HG03103 (cell line): ENCODE measurements at regions not wholly inside any gene's neighbourhood (a gene's known extent, or its start where the extent isn't known, plus 50 kb on each side); places are given as distances from the start of the nearest gene placed in this dataset.
"Not testable (repeated sequence)": the region's sequence is repeated elsewhere in the genome, so short reads cannot be mapped to it uniquely, and the experiment has no call there.

ENCODE experiments used
- ATAC-seq: cut with Tn5 transposase; IDR thresholded peaks from one replicate; pipeline ENCODE4 v1.9.1; 2021; ENCODE audit warnings: low read depth; ENCODE audit not compliant: unreplicated experiment

DNA sequence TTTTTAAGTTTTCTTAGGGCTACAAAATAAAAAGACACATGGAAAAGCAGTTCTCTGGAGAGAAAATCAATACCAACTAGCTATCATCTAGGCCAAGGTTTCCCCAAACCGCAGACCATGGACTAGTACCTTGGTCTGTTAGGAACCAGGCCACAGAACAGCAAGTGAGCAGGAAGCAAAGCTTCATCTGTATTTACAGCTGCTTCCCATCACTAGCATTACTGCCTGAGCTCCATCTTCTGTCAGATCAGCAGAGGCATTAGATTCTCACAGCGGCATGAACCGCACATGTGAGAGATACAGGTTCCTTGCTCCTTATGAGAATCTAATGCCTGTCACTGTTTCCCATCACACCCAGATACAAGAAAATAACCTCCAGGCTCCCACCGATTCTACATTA, 1907.6 kb upstream of the ACO1 start:
- no peak for ATAC-seq

DNA sequence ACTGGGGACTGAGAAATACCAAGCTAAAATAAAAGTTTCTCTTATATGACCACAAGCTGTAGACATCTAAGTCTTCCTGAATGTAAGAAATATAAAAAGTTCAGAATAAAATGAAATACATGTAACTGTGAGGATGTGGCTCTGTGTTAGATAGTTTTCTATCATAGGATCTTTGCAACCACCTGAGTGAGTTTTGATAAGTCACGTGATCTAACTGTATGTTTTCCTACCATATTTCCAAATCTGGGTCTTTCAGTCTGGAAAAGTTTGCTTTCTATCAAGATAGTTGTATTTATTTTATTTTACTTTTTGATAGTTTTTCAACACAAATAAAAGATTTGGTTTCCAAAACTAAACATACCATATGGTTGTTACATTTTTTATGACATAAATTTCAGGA, 1905.8 kb upstream of the ACO1 start:
- ATAC-seq = no peak

DNA sequence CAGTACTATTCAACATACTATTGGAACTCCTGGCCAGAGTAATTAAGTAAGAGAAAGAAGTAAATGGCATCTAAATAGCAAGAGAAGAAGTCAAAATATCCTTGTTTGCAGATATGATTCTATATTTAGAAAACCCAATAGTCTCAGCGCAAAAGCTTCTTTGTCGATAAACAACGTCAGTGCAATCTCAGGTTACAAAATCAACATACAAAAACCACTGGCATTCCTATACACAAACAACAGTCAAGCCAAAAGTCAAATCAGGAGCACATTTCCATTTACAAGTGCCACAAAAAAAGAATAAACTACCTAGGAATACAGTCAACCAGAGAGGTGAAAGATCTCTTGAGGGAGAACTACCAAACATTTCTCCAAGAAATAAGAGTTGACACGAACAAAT, 1901.9 kb upstream of the ACO1 start:
- no peak for ATAC-seq

DNA sequence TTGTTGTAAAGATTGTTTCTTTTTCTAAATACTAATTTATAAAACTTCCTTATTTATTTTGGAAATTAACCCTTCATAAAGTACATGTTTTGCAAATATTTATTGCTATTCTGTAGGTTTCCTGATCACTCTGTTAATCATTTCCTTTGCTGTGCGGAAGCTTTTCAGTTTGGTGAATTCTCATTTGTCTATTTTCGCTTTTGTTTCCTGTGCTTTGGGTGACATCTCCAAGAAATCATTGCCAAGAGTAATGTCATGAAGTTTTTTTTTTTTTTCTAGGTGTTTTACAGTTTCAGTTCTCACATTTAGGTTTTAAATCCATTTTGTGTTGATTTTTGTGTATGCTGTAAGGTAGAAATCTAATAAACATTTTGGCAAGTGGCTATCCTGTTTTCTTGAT, 1899.8 kb upstream of the ACO1 start:
- ATAC-seq = no peak

DNA sequence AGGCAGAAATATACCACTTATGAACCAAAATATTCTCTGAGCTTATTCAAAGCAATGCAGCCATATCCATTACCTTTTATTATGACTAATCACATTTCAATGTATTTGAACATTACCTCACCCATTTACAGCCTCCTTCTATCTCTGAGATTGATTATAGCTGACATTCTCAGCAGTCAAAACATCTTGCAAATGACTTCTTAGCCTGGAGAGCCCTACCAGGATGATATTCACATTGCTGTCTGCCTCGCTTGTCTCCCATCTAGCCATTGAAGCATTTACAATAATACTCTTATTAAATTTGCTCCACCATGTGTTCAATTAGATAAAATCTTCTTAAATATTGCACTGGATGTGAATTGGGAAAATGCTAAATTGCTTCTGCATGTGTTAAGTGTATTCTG, 1879.9 kb upstream of the ACO1 start:
- ATAC-seq = no peak

DNA sequence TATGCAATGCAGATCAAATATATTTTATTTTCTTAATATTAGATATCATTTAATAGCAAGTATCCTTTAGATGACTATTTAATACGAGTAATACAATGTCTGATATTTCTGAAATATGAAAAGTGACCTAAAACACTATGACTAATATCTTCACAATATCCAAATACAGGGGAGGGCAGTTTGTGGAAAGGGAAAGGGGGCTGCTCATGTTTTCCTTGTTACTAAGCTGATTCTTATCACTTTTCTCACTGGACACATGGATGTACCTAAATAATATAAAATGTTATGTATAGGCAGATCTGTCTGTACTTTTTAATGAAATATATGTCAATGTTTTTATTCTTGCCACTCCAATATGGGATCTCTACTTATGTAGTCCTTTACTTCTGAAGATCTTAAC, 1879.1 kb upstream of the ACO1 start:
- ATAC-seq = no peak

DNA sequence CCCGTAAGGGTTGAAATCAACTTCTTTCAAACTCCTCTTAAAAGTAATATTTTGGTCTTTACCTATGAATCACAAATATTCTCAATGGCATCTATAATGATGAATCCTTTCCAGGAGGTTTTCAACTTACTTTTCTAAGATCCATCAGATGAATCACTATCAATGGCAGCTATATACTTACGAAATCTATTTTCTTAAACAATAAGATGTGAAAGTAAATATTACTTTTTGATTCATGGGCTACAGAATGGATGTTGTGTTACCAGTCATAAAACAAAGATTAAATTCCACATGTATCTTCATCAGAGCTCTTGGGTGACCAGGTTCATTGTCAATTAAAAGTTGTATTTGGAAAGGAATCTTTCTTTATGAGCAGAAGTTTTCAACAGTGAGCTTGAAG, 1877.7 kb upstream of the ACO1 start:
- ATAC-seq = no peak

DNA sequence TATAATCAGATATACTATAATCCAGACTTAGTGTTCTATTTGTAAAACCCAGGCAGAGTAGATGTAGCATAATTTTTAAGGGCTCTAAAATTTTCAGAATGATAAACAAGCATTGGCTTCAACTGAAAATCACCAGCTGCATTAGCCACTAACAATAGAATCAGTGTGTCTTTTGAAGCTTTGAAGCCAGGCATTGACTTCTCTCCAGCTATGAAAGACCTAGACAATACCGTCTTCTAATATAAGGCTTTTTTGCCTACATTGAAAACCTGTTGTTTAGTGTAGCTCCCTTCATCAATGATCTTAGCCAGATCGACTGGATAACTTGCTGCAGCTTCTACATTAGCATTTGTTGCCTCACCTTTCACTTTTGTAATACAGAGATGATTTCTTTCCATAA, 1877.3 kb upstream of the ACO1 start:
- no peak for ATAC-seq

DNA sequence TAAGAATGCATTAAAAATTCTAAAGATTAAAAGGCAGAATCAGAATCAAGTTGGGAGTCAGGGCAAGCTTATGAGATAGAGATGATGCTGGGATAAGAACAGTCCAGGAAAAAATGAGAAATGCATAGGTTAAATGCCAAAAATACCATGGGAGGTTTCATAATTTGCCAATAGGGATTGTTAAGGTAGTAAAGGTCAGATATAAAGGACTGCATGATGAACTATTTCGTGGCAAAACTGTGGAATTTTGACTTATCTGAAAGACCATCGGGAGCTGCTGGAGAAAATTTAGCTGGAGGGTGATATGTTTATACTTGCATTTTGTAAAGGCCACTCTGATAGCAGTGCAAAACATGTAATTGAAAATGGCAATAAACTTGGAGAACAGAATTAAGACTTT, 1872.8 kb upstream of the ACO1 start:
- no peak for ATAC-seq

DNA sequence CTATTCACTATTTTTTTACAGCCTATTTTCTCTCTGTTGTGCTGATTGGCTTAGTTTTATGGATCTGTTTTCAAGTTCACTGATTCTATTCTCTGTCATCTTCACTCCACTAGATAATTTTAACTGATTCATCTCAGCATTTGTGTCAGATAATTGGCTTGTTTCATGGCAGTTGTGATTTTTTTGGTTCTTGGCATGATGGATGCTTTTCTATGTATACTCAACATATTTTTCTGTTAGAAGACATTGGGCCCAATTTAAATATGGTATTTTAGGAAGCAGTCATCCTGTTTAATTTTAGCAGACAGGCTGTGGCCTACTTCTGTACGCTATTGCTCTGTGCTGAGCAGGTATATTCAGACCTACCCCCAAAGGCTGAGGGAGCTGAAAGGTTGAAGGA, 1865.3 kb upstream of the ACO1 start:
- no peak for ATAC-seq

DNA sequence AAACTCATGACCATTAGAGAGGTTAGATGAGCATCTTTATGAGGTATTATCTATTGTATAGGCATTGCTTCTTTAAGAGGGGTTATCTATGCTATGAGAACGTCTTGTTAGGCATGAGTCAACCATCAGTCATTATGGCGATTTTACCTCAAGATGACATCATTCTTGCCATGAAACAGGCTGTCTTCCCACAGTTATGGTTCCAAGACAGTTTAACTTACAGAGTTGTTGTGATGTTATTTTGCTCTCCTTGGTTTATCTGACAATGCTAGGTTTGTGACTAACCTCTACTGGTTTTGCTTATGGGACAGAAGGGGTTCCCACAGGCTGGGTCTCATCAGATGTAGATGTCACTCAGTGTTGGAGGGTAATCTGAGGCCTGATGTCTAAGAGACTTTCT, 1864.7 kb upstream of the ACO1 start:
- ATAC-seq = no peak

DNA sequence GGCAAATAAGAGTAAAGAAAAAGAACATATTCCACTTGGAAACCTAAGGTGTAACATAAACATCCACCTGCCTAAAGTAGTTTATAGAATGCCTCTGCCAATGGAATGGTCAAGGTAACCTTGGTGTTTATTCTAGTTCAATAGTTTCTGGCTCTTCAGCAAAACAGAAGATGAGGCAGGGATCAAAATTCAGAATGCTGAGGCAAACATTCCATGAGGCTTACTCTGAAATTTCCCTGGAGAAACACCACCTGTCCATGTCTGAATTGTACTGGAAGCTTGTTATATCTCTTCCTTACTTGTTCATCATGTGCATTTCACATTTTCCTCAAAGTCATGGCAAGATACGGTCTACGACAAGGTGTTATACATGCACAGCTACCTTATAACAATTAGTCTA, 1862.4 kb upstream of the ACO1 start:
- ATAC-seq = no peak

DNA sequence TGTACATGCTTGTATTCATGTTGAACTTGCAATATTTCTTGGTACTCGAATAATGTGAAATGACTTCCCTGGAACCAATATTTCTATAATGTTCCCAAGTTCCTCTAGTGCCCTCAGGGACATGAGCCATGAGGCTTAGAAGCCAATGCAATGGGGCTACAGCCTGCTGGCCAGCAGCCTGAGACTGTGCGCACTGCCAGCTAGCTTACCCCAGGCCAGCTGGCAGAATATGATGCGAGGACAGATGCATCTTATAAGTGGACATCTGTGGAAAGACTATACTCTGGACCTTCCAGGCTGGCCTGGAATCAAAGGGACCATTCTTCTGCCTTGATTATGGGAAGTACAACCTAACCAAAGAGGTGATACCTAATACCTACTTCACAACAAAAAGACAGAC, 1862.0 kb upstream of the ACO1 start:
- no peak for ATAC-seq

DNA sequence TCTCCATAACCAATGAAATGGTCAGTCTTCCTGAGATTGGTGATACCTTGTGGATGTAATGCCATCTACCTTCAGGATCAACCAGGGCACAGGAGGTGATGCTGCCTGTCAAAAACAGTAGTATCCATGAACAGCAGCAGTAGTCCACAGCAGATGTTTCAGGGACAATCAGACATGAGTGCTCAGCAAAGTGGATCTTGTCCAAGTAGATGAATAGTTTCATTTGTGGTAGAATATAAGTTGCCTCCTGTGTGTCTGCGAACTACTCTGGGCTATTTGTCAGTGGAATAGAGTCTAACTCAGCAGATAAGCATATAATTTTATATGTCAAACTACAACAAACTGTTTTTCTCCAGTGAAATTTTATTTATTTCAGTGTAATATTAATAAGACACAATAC, 1860.1 kb upstream of the ACO1 start:
- ATAC-seq = no peak

DNA sequence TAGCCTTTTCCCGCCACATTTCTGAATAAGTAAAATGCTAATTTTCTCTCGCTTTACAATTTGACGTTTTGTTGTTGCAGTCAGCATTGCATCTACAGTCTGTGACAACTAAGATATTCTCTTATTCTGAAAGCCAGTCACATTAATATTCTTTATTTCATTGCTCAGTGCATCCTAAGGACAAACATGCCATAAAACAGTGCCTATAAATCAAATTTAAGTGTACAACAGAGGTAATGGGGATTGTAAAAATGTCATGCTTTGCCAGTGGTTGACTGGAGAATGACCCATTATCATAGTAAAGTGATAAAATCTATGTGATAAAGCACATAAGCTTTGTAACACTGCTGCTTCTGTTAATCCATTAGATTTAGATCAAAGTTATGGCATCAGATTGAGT, 1850.0 kb upstream of the ACO1 start:
- ATAC-seq = no peak

DNA sequence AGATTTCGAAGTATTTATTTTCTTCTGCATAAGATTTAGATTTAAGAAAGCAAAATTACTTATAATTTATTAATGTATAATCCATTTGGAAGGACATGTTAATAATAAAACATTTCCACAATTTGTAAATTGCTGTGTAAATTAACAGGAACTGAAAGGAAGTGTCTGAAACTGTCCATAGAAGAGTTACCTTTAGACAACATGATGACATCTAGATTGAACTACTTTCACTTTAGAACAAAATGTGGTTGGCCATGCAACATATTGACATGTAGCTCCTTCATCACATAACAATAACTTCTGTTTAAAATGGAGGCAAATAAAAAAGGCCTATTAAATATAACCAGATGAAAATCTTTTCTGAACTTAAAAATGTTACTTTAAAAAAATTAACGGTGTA, 1849.5 kb upstream of the ACO1 start:
- ATAC-seq = no peak

DNA sequence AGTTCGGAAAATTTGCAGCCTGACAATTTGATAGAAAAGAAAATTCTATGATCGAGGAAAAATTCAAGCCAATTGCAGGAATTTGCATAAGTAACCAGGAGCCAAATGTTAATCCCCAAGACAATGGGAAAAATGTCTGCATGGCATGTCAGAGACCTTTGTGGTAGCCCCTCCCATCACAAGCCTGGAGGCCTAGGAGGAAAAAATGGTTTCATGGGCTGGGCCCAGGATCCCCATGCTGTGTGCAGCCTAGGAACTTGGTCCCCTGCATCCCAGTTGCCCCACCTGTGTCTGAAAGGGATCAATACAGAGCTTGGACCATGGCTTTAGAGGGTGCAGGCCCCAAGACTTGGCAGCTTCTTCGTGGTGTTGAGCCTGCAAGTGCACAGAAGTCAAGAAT, 1847.9 kb upstream of the ACO1 start:
- no peak for ATAC-seq

DNA sequence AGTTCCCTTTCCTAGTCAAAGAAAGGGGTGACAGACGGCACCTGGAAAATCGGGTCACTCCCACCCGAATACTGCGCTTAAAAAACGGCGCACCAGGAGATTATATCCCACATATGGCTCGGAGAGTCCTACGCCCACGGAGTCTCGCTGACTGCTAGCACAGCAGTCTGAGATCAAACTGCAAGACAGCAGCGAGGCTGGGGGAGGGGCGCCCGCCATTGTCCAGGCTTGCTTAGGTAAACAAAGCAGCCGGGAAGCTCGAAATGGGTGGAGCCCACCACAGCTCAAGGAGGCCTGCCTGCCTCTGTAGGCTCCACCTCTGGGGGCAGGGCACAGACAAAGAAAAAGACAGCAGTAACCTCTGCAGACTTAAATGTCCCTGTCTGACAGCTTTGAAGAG, 1844.7 kb upstream of the ACO1 start:
- not testable (repeated sequence) for ATAC-seq

DNA sequence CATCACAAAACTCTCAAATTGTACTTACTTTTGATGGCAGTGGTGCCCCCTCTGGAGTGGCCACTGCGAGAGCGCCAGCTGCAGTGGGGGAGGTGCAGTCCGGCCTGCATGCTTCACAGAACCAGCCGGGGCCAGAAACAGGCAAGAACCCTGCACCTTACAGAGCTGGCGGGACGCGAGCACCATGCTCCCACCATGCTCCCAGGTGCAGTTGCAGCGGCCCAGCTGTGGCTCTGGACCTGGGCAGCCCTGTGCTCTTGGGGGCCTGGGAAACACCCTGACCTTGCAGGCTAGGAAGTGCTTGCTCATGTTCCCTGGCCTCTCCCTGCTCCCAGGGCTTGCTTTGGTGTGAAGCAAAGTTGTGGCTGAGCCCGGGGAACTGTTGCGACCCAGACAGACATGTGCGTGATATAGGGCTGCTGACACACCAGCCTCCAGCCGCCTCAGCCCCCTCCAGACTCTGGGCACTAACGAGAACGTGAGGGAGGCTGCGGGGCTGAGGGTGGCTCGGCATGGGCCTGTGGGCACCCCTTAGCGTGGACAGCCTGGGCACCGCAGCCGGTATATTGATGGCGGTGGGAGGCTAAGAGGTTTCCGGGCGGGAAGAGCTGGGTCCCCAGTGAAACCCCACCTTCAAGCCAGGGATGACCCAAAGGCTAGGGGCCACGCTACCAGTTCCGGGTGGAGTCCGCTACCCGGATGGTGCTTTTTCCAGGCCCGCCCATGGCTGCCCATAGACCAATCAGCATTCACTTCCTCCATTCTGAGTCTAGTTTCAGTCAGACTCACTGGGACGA, 1809.9 kb upstream of the ACO1 start:
- ATAC-seq = no peak

DNA sequence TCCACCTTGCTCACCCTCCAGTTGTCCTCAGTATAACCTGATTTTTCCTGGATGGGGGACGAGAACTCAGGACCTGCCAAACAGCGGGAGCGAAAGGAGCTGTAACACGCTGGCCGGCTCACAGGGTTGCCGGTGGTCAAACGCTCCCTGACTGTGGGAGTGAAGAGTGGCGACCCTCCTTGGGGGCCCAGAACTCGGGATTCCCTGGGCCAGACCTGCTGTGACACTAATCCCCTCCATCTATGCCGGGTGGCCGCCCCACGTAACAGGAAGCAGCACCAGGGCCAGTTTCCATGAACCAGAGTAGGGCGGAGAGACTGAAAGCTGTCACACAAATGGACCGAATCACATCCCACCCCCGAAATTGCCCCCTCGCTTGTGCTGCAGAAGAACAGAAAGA, 1809.2 kb upstream of the ACO1 start:
- ATAC-seq = no peak

DNA sequence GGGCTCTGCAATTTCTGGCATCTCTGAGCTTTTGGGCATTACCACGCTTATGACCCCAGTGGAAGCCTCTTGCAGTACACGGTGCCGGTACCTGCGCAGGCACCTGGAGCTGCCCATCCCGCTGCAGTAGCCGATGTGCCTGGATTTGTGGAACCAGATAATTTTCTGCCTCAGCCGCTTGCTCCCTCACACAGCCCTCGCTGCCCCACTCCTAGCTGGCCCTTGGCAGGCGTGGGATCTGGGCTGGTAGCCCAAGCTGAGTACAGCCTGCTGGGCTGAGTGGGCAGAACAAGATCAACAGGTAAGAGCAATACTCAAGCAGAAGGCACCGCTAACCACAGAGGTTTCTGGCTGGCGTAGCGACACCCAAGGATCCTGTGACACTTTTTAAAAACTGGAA, 1808.8 kb upstream of the ACO1 start:
- no peak for ATAC-seq

DNA sequence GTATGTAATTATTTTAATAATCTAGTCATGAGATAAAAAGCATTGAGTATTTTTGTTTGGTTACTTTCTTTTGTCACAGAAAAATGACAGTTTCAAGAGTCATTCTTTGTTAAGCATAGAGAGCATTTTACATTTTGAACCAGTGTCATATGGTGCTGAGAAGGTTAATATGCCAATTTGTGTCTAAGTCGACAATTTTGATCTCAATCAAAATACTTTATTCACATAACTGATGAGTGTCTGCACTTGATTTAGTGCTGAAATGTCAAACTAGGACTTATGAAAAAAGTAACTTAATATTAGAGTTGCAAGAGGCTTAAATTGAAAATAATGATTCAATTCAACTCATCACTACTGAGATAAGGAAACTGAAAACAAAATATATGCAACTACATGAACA, 1804.6 kb upstream of the ACO1 start:
- ATAC-seq = no peak

DNA sequence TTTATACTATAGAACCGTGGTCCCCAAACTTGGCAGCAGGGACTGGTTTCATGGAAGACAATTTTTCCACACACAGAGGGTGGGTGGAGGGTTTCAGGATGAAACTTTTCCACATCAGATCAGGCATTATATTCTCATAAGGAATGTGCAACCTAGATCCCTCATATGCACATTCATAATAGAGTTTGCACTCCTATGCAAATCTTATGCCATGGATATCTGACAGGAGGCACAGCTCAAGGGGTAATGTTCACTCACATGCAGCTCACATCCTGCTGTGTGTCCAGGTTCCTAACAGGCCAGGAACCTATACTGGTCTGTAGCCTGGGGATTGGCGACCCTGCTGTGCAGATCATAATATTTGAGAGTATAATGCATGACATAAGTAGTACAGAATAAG, 1802.2 kb upstream of the ACO1 start:
- ATAC-seq = no peak
